NB4 (cell line): ENCODE measurements at regions not wholly inside any gene's neighbourhood (a gene's known extent, or its start where the extent isn't known, plus 50 kb on each side); places are given as distances from the start of the nearest gene placed in this dataset.

Experiments used
- POLR2A ChIP-seq: IDR thresholded peaks from 2 replicates; pipeline ENCODE4 v1.6.1; 2011; ENCODE audit warnings: mild to moderate bottlenecking; ENCODE audit not compliant: insufficient read length; ENCODE audit errors: extremely low read depth
- TF ChIP-seq, protein P1 (sequence below): IDR thresholded peaks from one replicate; pipeline ENCODE4 v1.5.1; 2012; ENCODE audit warnings: low read depth, low read length
- TF ChIP-seq, protein P2 (sequence below): IDR thresholded peaks from 2 replicates; pipeline ENCODE4 v1.6.1; 2011; ENCODE audit warnings: low read depth, low read length

DNA sequence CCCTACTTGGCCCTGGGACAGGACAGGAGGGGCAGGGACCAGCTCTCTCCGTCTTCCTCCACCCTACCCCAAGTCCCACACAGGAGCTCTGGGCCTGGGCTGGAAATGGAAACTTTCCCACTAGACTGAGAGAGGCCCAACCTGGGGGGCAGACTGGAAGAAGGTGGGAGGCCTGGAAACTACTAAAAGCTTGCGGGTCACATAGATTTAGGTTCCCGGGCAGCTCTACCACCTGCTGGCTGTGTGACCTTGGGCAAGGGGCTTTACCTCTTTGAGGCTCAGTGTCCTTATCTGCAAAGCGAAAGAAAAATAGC lies 49.9 kb upstream of the CCDC174 start:
- TF ChIP-seq POLR2A: no peak
- TF ChIP-seq, protein P1, sequence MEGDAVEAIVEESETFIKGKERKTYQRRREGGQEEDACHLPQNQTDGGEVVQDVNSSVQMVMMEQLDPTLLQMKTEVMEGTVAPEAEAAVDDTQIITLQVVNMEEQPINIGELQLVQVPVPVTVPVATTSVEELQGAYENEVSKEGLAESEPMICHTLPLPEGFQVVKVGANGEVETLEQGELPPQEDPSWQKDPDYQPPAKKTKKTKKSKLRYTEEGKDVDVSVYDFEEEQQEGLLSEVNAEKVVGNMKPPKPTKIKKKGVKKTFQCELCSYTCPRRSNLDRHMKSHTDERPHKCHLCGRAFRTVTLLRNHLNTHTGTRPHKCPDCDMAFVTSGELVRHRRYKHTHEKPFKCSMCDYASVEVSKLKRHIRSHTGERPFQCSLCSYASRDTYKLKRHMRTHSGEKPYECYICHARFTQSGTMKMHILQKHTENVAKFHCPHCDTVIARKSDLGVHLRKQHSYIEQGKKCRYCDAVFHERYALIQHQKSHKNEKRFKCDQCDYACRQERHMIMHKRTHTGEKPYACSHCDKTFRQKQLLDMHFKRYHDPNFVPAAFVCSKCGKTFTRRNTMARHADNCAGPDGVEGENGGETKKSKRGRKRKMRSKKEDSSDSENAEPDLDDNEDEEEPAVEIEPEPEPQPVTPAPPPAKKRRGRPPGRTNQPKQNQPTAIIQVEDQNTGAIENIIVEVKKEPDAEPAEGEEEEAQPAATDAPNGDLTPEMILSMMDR: no peak
- TF ChIP-seq, protein P2, sequence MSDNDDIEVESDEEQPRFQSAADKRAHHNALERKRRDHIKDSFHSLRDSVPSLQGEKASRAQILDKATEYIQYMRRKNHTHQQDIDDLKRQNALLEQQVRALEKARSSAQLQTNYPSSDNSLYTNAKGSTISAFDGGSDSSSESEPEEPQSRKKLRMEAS: no peak
